ENCODE measurements at regions not wholly inside any gene's neighbourhood (a gene's known extent, or its start where the extent isn't known, plus 50 kb on each side); places are given as distances from the start of the nearest gene placed in this dataset.

- Histone ChIP-seq H3K36me3 (ENCODE audit: low read depth) (no peaks in the 10 kb centered on the region), H3K4me3 (no peak overlapping the region), H3K9me3 (no peaks in the 10 kb centered on the region), H3K4me1 (ENCODE audit: low read depth) (no peaks in the 10 kb centered on the region)
- no peak for TF ChIP-seq CTCF (IDR thresholded peaks at IDR 0.05)
- no peak for DNase-seq
- intact Hi-C loops (cut with DNase I, micrococcal nuclease), result no loop called here
- no peak for ATAC-seq
Observed at GRCh38 chr2:2610751-2611150, 279.7 kb upstream of the MYT1L start.

GRCh38 chr2:2600366-2600765, 269.3 kb upstream of the MYT1L start:
- no peak for DNase-seq
- Histone ChIP-seq H3K4me1 (ENCODE audit: low read depth) (no peaks in the 10 kb centered on the region), H3K36me3 (ENCODE audit: low read depth) (no peaks in the 10 kb centered on the region), H3K4me3 (no peak overlapping the region), H3K9me3 (no peaks in the 10 kb centered on the region)
- no peak for ATAC-seq
- no peak for TF ChIP-seq CTCF (IDR thresholded peaks at IDR 0.05)
- intact Hi-C loops (cut with DNase I, micrococcal nuclease), result no loop called here

GRCh38 chr2:2599441-2599840, 268.4 kb upstream of the MYT1L start:
- ATAC-seq, result no peak
- H3K36me3 ChIP-seq (ENCODE audit: low read depth), result no peaks in the 10 kb centered on the region
- peaks cover 2% of the 10 kb centered on the region for H3K9me3 ChIP-seq
- DNase-seq, result no peak
- intact Hi-C loops (cut with DNase I, micrococcal nuclease), result no loop called here
- H3K4me3 ChIP-seq, result no peak overlapping the region
- no peak for TF ChIP-seq CTCF (IDR thresholded peaks at IDR 0.05)
- H3K4me1 ChIP-seq (ENCODE audit: low read depth), result no peaks in the 10 kb centered on the region

- Histone ChIP-seq H3K4me3 (no peak overlapping the region), H3K4me1 (ENCODE audit: low read depth) (no peaks in the 10 kb centered on the region), H3K9me3 (peaks cover 7% of the 10 kb centered on the region), H3K36me3 (ENCODE audit: low read depth) (no peaks in the 10 kb centered on the region)
- TF ChIP-seq CTCF (IDR thresholded peaks at IDR 0.05), result no peak
- DNase-seq (no peak), ATAC-seq (no peak)
- intact Hi-C loops (cut with DNase I, micrococcal nuclease), result no loop called here
Observed at GRCh38 chr2:2597712-2598111, 266.6 kb upstream of the MYT1L start.

- H3K36me3 ChIP-seq (ENCODE audit: low read depth), result no peaks in the 10 kb centered on the region
Observed at GRCh38 chr2:2591542-2591940, 260.5 kb upstream of the MYT1L start.

More at GRCh38 chr2:2591542-2591940, 260.5 kb upstream of the MYT1L start:
- DNase-seq (no peak), ATAC-seq (no peak)
- H3K4me3 ChIP-seq, result no peak overlapping the region
- H3K4me1 ChIP-seq (ENCODE audit: low read depth), result no peaks in the 10 kb centered on the region
- intact Hi-C loops (cut with DNase I, micrococcal nuclease), result no loop called here
- TF ChIP-seq CTCF (IDR thresholded peaks at IDR 0.05), result no peak
- H3K9me3 ChIP-seq, result peaks cover 24% of the 10 kb centered on the region

All from mucosa of descending colon (tissue), 3 donors.